ENCODE measurements at regions not wholly inside any gene's neighbourhood (a gene's known extent, or its start where the extent isn't known, plus 50 kb on each side); places are given as distances from the start of the nearest gene placed in this dataset.

- Histone ChIP-seq H2AFZ (ENCODE audit: low read depth, low read length) (no peak overlapping the region), H3K9me3 (replicated peaks; ENCODE audit: control insufficient read depth, insufficient read depth, low read depth, low read length) (no peaks in the 10 kb centered on the region), H3K9ac (ENCODE audit: insufficient read depth in 1 of 2, low read depth in 2 of 2, low read length in 2 of 2) (no peak overlapping the region), H3K4me1 (replicated peaks in 1 of 2; ENCODE audit: control insufficient read depth in 2 of 2, insufficient read depth in 2 of 2, low read length in 2 of 2) (no peaks in the 10 kb centered on the region), H3K27ac (ENCODE audit: extremely low read depth, low read depth, low read length) (no peak overlapping the region), H3K79me2 (ENCODE audit: control insufficient read depth, insufficient read depth, low read length) (no peaks in the 10 kb centered on the region), H3K36me3 (ENCODE audit: control insufficient read depth, insufficient read depth, low read length) (no peaks in the 10 kb centered on the region), H3K4me3 (no peak overlapping the region), H3K4me2 (ENCODE audit: insufficient read depth, low read length) (no peak overlapping the region), H3K27me3 (ENCODE audit: control insufficient read depth in 2 of 2, insufficient read depth in 2 of 2, low read length in 2 of 2) (no peaks in the 10 kb centered on the region), H4K20me1 (replicated peaks; ENCODE audit: control insufficient read depth, insufficient read depth, low read length) (no peaks in the 10 kb centered on the region), H3K9me1 (ENCODE audit: control insufficient read depth, insufficient read depth, low read length) (no peaks in the 10 kb centered on the region)
- TF ChIP-seq ZNF384 (IDR thresholded peaks at IDR 0.05; ENCODE audit: low read depth, low read length) (peak; percentile 61), GTF2F1 (IDR thresholded peaks at IDR 0.05; ENCODE audit: low read depth, low read length) (no peak)
- no peak for FAIRE-seq
- no peak for ATAC-seq
- no peak for DNase-seq (ENCODE audit: extremely low read depth in 1 of 4, low spot score in 3 of 4)
- no TSS peak for BruUV-seq (replicated peaks)
- in situ Hi-C loops (cut with MboI) (no loop called here), intact Hi-C loops (cut with micrococcal nuclease) (no loop called here)
- CTCF ChIA-PET (ENCODE audit: low intra/inter-chr PET ratio), result no interaction called here
- WGBS (ENCODE audit: insufficient coverage, low coverage, missing lambda C conversion rate), result 3% methylated on average over 2 of the region's 2 CpGs
- POLR2A ChIA-PET, result interaction anchor here (1.0 kb wide), 1 partner anchor 9 kb away, joined by 3 read pairs; no protein-coding TSS in a partner anchor
These were observed 370.9 kb downstream of the NR2F2 start for GRCh38 chr15:96701443-96701842.

GRCh38 chr15:96701877-96702276 lies 371.4 kb downstream of the NR2F2 start:
- BruUV-seq (replicated peaks), result no TSS peak
- ATAC-seq, result no peak
- H3K4me2 ChIP-seq (ENCODE audit: insufficient read depth, low read length), result no peak overlapping the region
- FAIRE-seq, result no peak
- CTCF ChIA-PET (ENCODE audit: low intra/inter-chr PET ratio), result no interaction called here
- no peaks in the 10 kb centered on the region for H3K9me1 ChIP-seq (ENCODE audit: control insufficient read depth, insufficient read depth, low read length)
- intact Hi-C loops (cut with micrococcal nuclease), result no loop called here
- no peak overlapping the region for H2AFZ ChIP-seq (ENCODE audit: low read depth, low read length)
- no peaks in the 10 kb centered on the region for H3K27me3 ChIP-seq (ENCODE audit: control insufficient read depth in 2 of 2, insufficient read depth in 2 of 2, low read length in 2 of 2)
- POLR2A ChIA-PET, result interaction anchor here (1.0 kb wide), 1 partner anchor 9 kb away, joined by 3 read pairs; no protein-coding TSS in a partner anchor
- no peak for DNase-seq (ENCODE audit: extremely low read depth in 1 of 4, low spot score in 3 of 4)
- in situ Hi-C loops (cut with MboI), result no loop called here
- 0% methylated on average over 2 of the region's 2 CpGs for WGBS (ENCODE audit: insufficient coverage, low coverage, missing lambda C conversion rate)
- no peak overlapping the region for H3K9ac ChIP-seq (ENCODE audit: insufficient read depth in 1 of 2, low read depth in 2 of 2, low read length in 2 of 2)
- no peaks in the 10 kb centered on the region for H3K4me1 ChIP-seq (replicated peaks in 1 of 2; ENCODE audit: control insufficient read depth in 2 of 2, insufficient read depth in 2 of 2, low read length in 2 of 2)
- no peaks in the 10 kb centered on the region for H4K20me1 ChIP-seq (replicated peaks; ENCODE audit: control insufficient read depth, insufficient read depth, low read length)
- no peaks in the 10 kb centered on the region for H3K9me3 ChIP-seq (replicated peaks; ENCODE audit: control insufficient read depth, insufficient read depth, low read depth, low read length)
- no peaks in the 10 kb centered on the region for H3K36me3 ChIP-seq (ENCODE audit: control insufficient read depth, insufficient read depth, low read length)
- no peaks in the 10 kb centered on the region for H3K79me2 ChIP-seq (ENCODE audit: control insufficient read depth, insufficient read depth, low read length)
- no peak overlapping the region for H3K27ac ChIP-seq (ENCODE audit: extremely low read depth, low read depth, low read length)
- no peak overlapping the region for H3K4me3 ChIP-seq
- TF ChIP-seq E2F8 (IDR thresholded peaks at IDR 0.05; ENCODE audit: low read depth, partially characterized antibody), result no peak
- TF ChIP-seq SUPT5H (IDR thresholded peaks at IDR 0.05), result no peak
- TF ChIP-seq ELK1 (CRISPR knock-in tag; IDR thresholded peaks at IDR 0.05), result no peak
- TF ChIP-seq PML (IDR thresholded peaks at IDR 0.05; ENCODE audit: low read length), result no peak
- TF ChIP-seq KDM5B (IDR thresholded peaks at IDR 0.05; ENCODE audit: insufficient replicate concordance, low read depth, low read length), result no peak
- no peak for TF ChIP-seq ZNF274 (IDR thresholded peaks at IDR 0.05; ENCODE audit: borderline replicate concordance, low read depth, low read length)
- no peak for TF ChIP-seq ZBTB17 (CRISPR knock-in tag; IDR thresholded peaks at IDR 0.05)
- TF ChIP-seq FOXA1 (IDR thresholded peaks at IDR 0.05; ENCODE audit: borderline replicate concordance), result no peak
- TF ChIP-seq HSF4 (CRISPR knock-in tag; IDR thresholded peaks at IDR 0.05; ENCODE audit: borderline replicate concordance), result no peak
- peak; percentile 48; the same call in 1 of the 2 replicates for TF ChIP-seq MAFG (tag; conservative IDR thresholded peaks at IDR 0.05)
- TF ChIP-seq E2F5 (CRISPR knock-in tag; IDR thresholded peaks at IDR 0.05), result no peak
- TF ChIP-seq ZNF316 (IDR thresholded peaks at IDR 0.05), result peak; percentile 82

Data from K562 (cell line).